H1 (cell line): ENCODE measurements at regions not wholly inside any gene's neighbourhood (a gene's known extent, or its start where the extent isn't known, plus 50 kb on each side); places are given as distances from the start of the nearest gene placed in this dataset.

ENCODE experiments used
- CTCF ChIA-PET: fragments of 300-600 bp; sonication (Branson Sonifier 250); formaldehyde crosslinking; loops from one replicate; lab custom pipeline; 2021; ENCODE audit not compliant: partially characterized antibody; lab: Charles Lee
- POLR2A ChIA-PET: fragments of 300-600 bp; sonication (Branson Sonifier 250); formaldehyde crosslinking; loops from one replicate; lab custom pipeline; 2021; ENCODE audit warnings: inconsistent platforms; ENCODE audit not compliant: partially characterized antibody; lab: Charles Lee
- DNase-seq, 2 experiments: peaks; one replicate each; pipeline versions ENCODE4 v3.0.0 to v3.0.0-alpha.2; 2010 to 2022; ENCODE audit warnings: low spot score in 2 of 2, low read depth in 1 of 2, mixed read lengths in 1 of 2
- FAIRE-seq: peaks from 2 replicates; lab custom pipeline; 2011; peaks lifted over from hg19 to GRCh38; lab: Jason Lieb, UNC
- H2AFZ ChIP-seq: 2 replicates; pipeline ENCODE4 v1.8.1; 2012; ENCODE audit warnings: low read length, inconsistent platforms
- H2AK5ac ChIP-seq: 2 replicates; pipeline ENCODE4 v1.6.1; 2013; ENCODE audit warnings: low read depth, low read length
- H2BK120ac ChIP-seq: replicated peaks from 2 replicates; pipeline ENCODE3; 2013; ENCODE audit warnings: low read depth, low read length, inconsistent platforms
- H2BK12ac ChIP-seq: 2 replicates; pipeline ENCODE4 v1.6.1; 2013; ENCODE audit warnings: low read depth, low read length
- H2BK15ac ChIP-seq: 2 replicates; pipeline ENCODE4 v1.6.1; 2013; ENCODE audit warnings: low read length
- H2BK20ac ChIP-seq: 2 replicates; pipeline ENCODE4 v1.6.1; 2013; ENCODE audit warnings: low read length
- H2BK5ac ChIP-seq: 2 replicates; pipeline ENCODE4 v1.6.1; 2013; ENCODE audit warnings: low read depth, low read length
- H3K14ac ChIP-seq: 2 replicates; pipeline ENCODE4 v1.6.1; 2013; ENCODE audit warnings: inconsistent platforms; ENCODE audit not compliant: insufficient read length
- H3K18ac ChIP-seq: 2 replicates; pipeline ENCODE4 v1.6.1; 2013; ENCODE audit warnings: low read length; ENCODE audit errors: extremely low read depth
- H3K23ac ChIP-seq: 2 replicates; pipeline ENCODE4 v1.6.1; 2013; ENCODE audit warnings: inconsistent platforms; ENCODE audit not compliant: insufficient read length
- H3K23me2 ChIP-seq: 2 replicates; pipeline ENCODE4 v1.6.1; 2013; ENCODE audit warnings: low read depth, low read length
- H3K27ac ChIP-seq: 2 replicates; pipeline ENCODE4 v1.6.1; 2011; ENCODE audit warnings: low read depth, low read length, inconsistent platforms
- H3K27me3 ChIP-seq, 4 experiments: replicated peaks in 1 of 4; 1 replicate in 1 of 4; 2 replicates in 3 of 4; pipeline versions ENCODE4 v1.6.1 to v1.8.1; 2011 to 2013; ENCODE audit warnings: low read length in 3 of 4, mild to moderate bottlenecking in 3 of 4, inconsistent platforms in 2 of 4, mixed read lengths in 2 of 4, moderate library complexity in 1 of 4; ENCODE audit not compliant: control insufficient read depth in 3 of 4, insufficient read depth in 3 of 4; ENCODE audit errors: extremely low read depth in 1 of 4
- H3K36me3 ChIP-seq, 4 experiments: 2 replicates each; pipeline versions ENCODE4 v1.6.1 to v1.8.1; 2011 to 2013; ENCODE audit warnings: mild to moderate bottlenecking in 4 of 4, low read length in 3 of 4, moderate library complexity in 2 of 4, control low read depth in 1 of 4, inconsistent platforms in 1 of 4; ENCODE audit not compliant: insufficient read depth in 4 of 4, control insufficient read depth in 2 of 4
- H3K4ac ChIP-seq: replicated peaks from 2 replicates; pipeline ENCODE3; 2013; ENCODE audit warnings: low read length, low read depth, mixed read lengths, inconsistent platforms; ENCODE audit not compliant: insufficient read length
- H3K4me1 ChIP-seq, 4 experiments: replicated peaks in 1 of 4; 1 replicate in 1 of 4; 2 replicates in 3 of 4; pipeline versions ENCODE4 v1.6.1 to v1.8.1; 2011 to 2013; ENCODE audit warnings: low read length in 3 of 4, inconsistent platforms in 2 of 4, mixed read lengths in 1 of 4; ENCODE audit not compliant: insufficient read depth in 4 of 4, control insufficient read depth in 3 of 4
- H3K4me2 ChIP-seq, 2 experiments: 2 replicates each; pipeline versions ENCODE4 v1.6.1 to v1.8.1; 2011 to 2013; ENCODE audit warnings: low read depth in 2 of 2, low read length in 2 of 2, control low read depth in 1 of 2, inconsistent platforms in 1 of 2, mild to moderate bottlenecking in 1 of 2; ENCODE audit not compliant: insufficient read depth in 1 of 2
- H3K4me3 ChIP-seq, 4 experiments: fragments of 200-600, 300-600 bp in 1 of 4; sonication (generic), shearing (Covaris generic), sonication (Bioruptor Twin) in 1 of 4; 2 replicates each; pipeline versions ENCODE4 v1.5.1 to v1.8.1; 2011 to 2016; ENCODE audit warnings: low read length in 4 of 4, low read depth in 3 of 4, control low read depth in 2 of 4, inconsistent platforms in 2 of 4, mild to moderate bottlenecking in 2 of 4, mixed read lengths in 1 of 4, moderate library complexity in 1 of 4; ENCODE audit not compliant: insufficient read depth in 2 of 4; ENCODE audit errors: extremely low read depth in 1 of 4
- H3K56ac ChIP-seq: replicated peaks from 2 replicates; pipeline ENCODE3; 2013; ENCODE audit warnings: low read depth, mild to moderate bottlenecking, mixed read lengths, low read length, inconsistent platforms; ENCODE audit not compliant: insufficient read length
- H3K79me1 ChIP-seq: 2 replicates; pipeline ENCODE4 v1.6.1; 2013; ENCODE audit warnings: low read depth, low read length, control low read depth
- H3K79me2 ChIP-seq, 2 experiments: 2 replicates each; pipeline versions ENCODE4 v1.6.1 to v1.8.1; 2012 to 2013; ENCODE audit warnings: low read length in 2 of 2, mild to moderate bottlenecking in 2 of 2, inconsistent platforms in 1 of 2; ENCODE audit not compliant: insufficient read depth in 2 of 2, control insufficient read depth in 1 of 2
- H3K9ac ChIP-seq, 4 experiments: replicated peaks in 1 of 4; 1 replicate in 1 of 4; 2 replicates in 3 of 4; pipeline versions ENCODE4 v1.6.1 to v1.8.1; 2011 to 2013; ENCODE audit warnings: low read depth in 3 of 4, low read length in 3 of 4, control low read depth in 2 of 4, mild to moderate bottlenecking in 2 of 4, moderate library complexity in 2 of 4, inconsistent platforms in 1 of 4; ENCODE audit errors: extremely low read depth in 1 of 4
- H3K9me3 ChIP-seq, 2 experiments: 2 replicates each; pipeline versions ENCODE4 v1.6.1 to v1.8.1; 2012 to 2013; ENCODE audit warnings: mild to moderate bottlenecking in 2 of 2, moderate library complexity in 2 of 2, control low read depth in 1 of 2, inconsistent platforms in 1 of 2, low read depth in 1 of 2, low read length in 1 of 2, mixed read lengths in 1 of 2; ENCODE audit not compliant: insufficient read depth in 2 of 2
- H4K20me1 ChIP-seq, 2 experiments: replicated peaks in 1 of 2; 2 replicates each; pipeline versions ENCODE3 to v1.8.1; 2011 to 2013; ENCODE audit warnings: inconsistent platforms in 2 of 2, low read length in 2 of 2, mild to moderate bottlenecking in 1 of 2; ENCODE audit not compliant: insufficient read depth in 2 of 2, control insufficient read depth in 1 of 2
- H4K5ac ChIP-seq: 2 replicates; pipeline ENCODE4 v1.6.1; 2013; ENCODE audit warnings: low read length, low read depth, mixed read lengths, inconsistent platforms; ENCODE audit not compliant: insufficient read length
- H4K8ac ChIP-seq: 2 replicates; pipeline ENCODE4 v1.8.0; 2013; ENCODE audit warnings: mild to moderate bottlenecking, moderate library complexity, low read length, inconsistent platforms; ENCODE audit not compliant: insufficient read depth; ENCODE audit errors: extremely low read depth
- H4K91ac ChIP-seq: replicated peaks from 2 replicates; pipeline ENCODE3; 2013; ENCODE audit warnings: low read length, mixed read lengths, inconsistent platforms; ENCODE audit not compliant: insufficient read length
- EGR1 ChIP-seq: IDR thresholded peaks from 2 replicates; pipeline ENCODE4 v1.6.1; 2011; ENCODE audit warnings: low read depth, low read length, borderline replicate concordance
- GABPA ChIP-seq: IDR thresholded peaks from 2 replicates; pipeline ENCODE4 v1.6.1; 2011; ENCODE audit warnings: mild to moderate bottlenecking, low read length, moderate library complexity, borderline replicate concordance; ENCODE audit not compliant: insufficient read depth
- JUN ChIP-seq: IDR thresholded peaks from 2 replicates; pipeline ENCODE4 v1.6.1; 2011; ENCODE audit warnings: low read depth, mild to moderate bottlenecking, improper control_type of control experiment, low read length
- POU5F1 ChIP-seq: IDR thresholded peaks from 2 replicates; pipeline ENCODE4 v1.6.1; 2011; ENCODE audit warnings: low read depth, mild to moderate bottlenecking, low read length, moderate library complexity
- SP2 ChIP-seq: IDR thresholded peaks from 2 replicates; pipeline ENCODE4 v1.6.1; 2012; ENCODE audit warnings: mild to moderate bottlenecking, low read length, inconsistent platforms
- TAF1 ChIP-seq: IDR thresholded peaks from 2 replicates; pipeline ENCODE4 v1.6.1; 2011; ENCODE audit warnings: mild to moderate bottlenecking, low read depth, low read length
- ZNF274 ChIP-seq: IDR thresholded peaks from 2 replicates; pipeline ENCODE4 v1.7.0; 2012; ENCODE audit warnings: low read length, borderline replicate concordance; ENCODE audit errors: extremely low read depth
- WGBS, 2 experiments: shearing (Covaris generic) in 1 of 2; methylation state at CpG; one replicate each; pipeline versions ENCODE4 v1.1.6 to v1.1.7; 2013 to 2015; ENCODE audit warnings: low lambda C conversion rate in 2 of 2, mixed read lengths in 2 of 2, inconsistent platforms in 1 of 2, low coverage in 1 of 2, missing lambda C conversion rate in 1 of 2; ENCODE audit not compliant: insufficient replicate concordance in 2 of 2, insufficient coverage in 1 of 2, insufficient read length in 1 of 2; ENCODE audit errors: extremely low coverage in 1 of 2, missing lambda C conversion rate in 1 of 2; 5-methylcytosine and 5-hydroxymethylcytosine counted together

- Histone ChIP-seq H3K27ac (no peak overlapping the region), H2AK5ac (no peak overlapping the region), H3K23me2 (no peaks in the 10 kb centered on the region), H4K8ac (no peak overlapping the region), H3K36me3 (no peaks in the 10 kb centered on the region), H4K5ac (no peak overlapping the region), H3K79me1 (no peaks in the 10 kb centered on the region), H4K20me1 (no peaks in the 10 kb centered on the region), H3K4ac (no peak overlapping the region), H3K14ac (no peak overlapping the region), H2BK20ac (no peak overlapping the region), H3K4me2 (no peak overlapping the region), H4K91ac (no peak overlapping the region), H3K9ac (no peak overlapping the region), H2BK15ac (no peak overlapping the region), H3K27me3 (no peaks in the 10 kb centered on the region), H3K4me3 (no peak overlapping the region), H2AFZ (no peak overlapping the region), H2BK12ac (no peak overlapping the region), H3K79me2 (no peaks in the 10 kb centered on the region), H3K23ac (no peak overlapping the region), H3K56ac (no peak overlapping the region), H3K9me3 (no peaks in the 10 kb centered on the region), H2BK120ac (no peak overlapping the region), H3K4me1 (no peaks in the 10 kb centered on the region), H2BK5ac (no peak overlapping the region), H3K18ac (no peak overlapping the region)
- DNase-seq: no peak
- ChIA-PET CTCF (no interaction called here), POLR2A (no interaction called here)
- WGBS, 2 experiments: 86% methylated on average over 5 of the region's 5 CpGs; no CpG with 5 or more reads in 1 of the 2 experiments
- no peak for FAIRE-seq
- TF ChIP-seq GABPA: no peak
- TF ChIP-seq EGR1: no peak
- no peak for TF ChIP-seq JUN
- no peak for TF ChIP-seq TAF1
- no peak for TF ChIP-seq SP2
- TF ChIP-seq POU5F1: no peak
- TF ChIP-seq ZNF274: no peak
These were observed 1285.8 kb downstream of the TECRL start for GRCh38 chr4:63123441-63123840.
